ENCODE measurements at regions not wholly inside any gene's neighbourhood (a gene's known extent, or its start where the extent isn't known, plus 50 kb on each side); places are given as distances from the start of the nearest gene placed in this dataset.

- no peak for DNase-seq
Measured at GRCh38 chr2:235265348-235265965, 228.4 kb upstream of the AGAP1 start.

GRCh38 chr2:235267251-235267650, 226.6 kb upstream of the AGAP1 start:
- DNase-seq: no peak

- DNase-seq: no peak
Measured at GRCh38 chr2:235268535-235268934, 225.3 kb upstream of the AGAP1 start.

GRCh38 chr2:235270291-235270690, 223.6 kb upstream of the AGAP1 start:
- DNase-seq: no peak

GRCh38 chr2:235270956-235271355, 222.9 kb upstream of the AGAP1 start:
- DNase-seq: peak in 1 of 2 donors; percentile 16

- DNase-seq: no peak
Measured at GRCh38 chr2:235271936-235272335, 221.9 kb upstream of the AGAP1 start.

- no peak for DNase-seq
Measured at GRCh38 chr2:235274023-235274422, 219.8 kb upstream of the AGAP1 start.

GRCh38 chr2:235277485-235277884, 216.4 kb upstream of the AGAP1 start:
- DNase-seq: no peak

GRCh38 chr2:235278771-235279355, 215.0 kb upstream of the AGAP1 start:
- no peak for DNase-seq

GRCh38 chr2:235279965-235280364, 213.9 kb upstream of the AGAP1 start:
- no peak for DNase-seq

GRCh38 chr2:235283246-235283645, 210.6 kb upstream of the AGAP1 start:
- DNase-seq: no peak

- DNase-seq: no peak
Measured at GRCh38 chr2:235286622-235287374, 207.0 kb upstream of the AGAP1 start.

GRCh38 chr2:235287375-235287733, 206.5 kb upstream of the AGAP1 start:
- DNase-seq: no peak

- DNase-seq: no peak
Measured at GRCh38 chr2:235291461-235291860, 202.4 kb upstream of the AGAP1 start.

GRCh38 chr2:235293061-235293460, 200.8 kb upstream of the AGAP1 start:
- DNase-seq: no peak

GRCh38 chr2:235295831-235296230, 198.0 kb upstream of the AGAP1 start:
- no peak for DNase-seq

GRCh38 chr2:235300368-235301201, 193.3 kb upstream of the AGAP1 start:
- DNase-seq: no peak

- no peak for DNase-seq
Measured at GRCh38 chr2:235301202-235302076, 192.4 kb upstream of the AGAP1 start.

- no peak for DNase-seq
Measured at GRCh38 chr2:235302263-235302662, 191.6 kb upstream of the AGAP1 start.

GRCh38 chr2:235303499-235304291, 190.1 kb upstream of the AGAP1 start:
- DNase-seq: no peak

GRCh38 chr2:235305678-235306077, 188.2 kb upstream of the AGAP1 start:
- no peak for DNase-seq

- DNase-seq: no peak
Measured at GRCh38 chr2:235311044-235311443, 182.8 kb upstream of the AGAP1 start.
